Body of pancreas (tissue), 4 donors: ENCODE measurements at regions not wholly inside any gene's neighbourhood (a gene's known extent, or its start where the extent isn't known, plus 50 kb on each side); places are given as distances from the start of the nearest gene placed in this dataset.
"Not testable (repeated sequence)": the region's sequence is repeated elsewhere in the genome, so short reads cannot be mapped to it uniquely, and the experiment has no call there.

ENCODE experiments used
- ATAC-seq: fragments of 150-250 bp; one replicate; pipeline ENCODE4 v1.9.1; 2016
- DNase-seq, 4 donors: peaks; one replicate each; pipeline ENCODE4 v3.0.0-alpha.2; 2019
- H3K27ac ChIP-seq, 4 donors: fragments of 200-600 bp; sonication (generic); 1 replicate in 3 of 4; 2 replicates in 1 of 4; pipeline versions ENCODE4 v1.5.1 to v1.6.1; 2016 to 2019; ENCODE audit warnings: mild to moderate bottlenecking in 1 of 4, mixed read lengths in 1 of 4, moderate library complexity in 1 of 4
- H3K27me3 ChIP-seq, 2 donors: fragments of 200-600 bp; sonication (generic); one replicate each; pipeline ENCODE4 v1.6.0; 2016; ENCODE audit warnings: mild to moderate bottlenecking in 1 of 2
- H3K36me3 ChIP-seq, 2 donors: fragments of 200-600 bp; sonication (generic); replicated peaks in 1 of 2; 2 replicates each; pipeline ENCODE4 v1.5.1; 2016; ENCODE audit warnings: low read depth in 2 of 2; ENCODE audit not compliant: insufficient read depth in 1 of 2
- H3K4me1 ChIP-seq: fragments of 200-600 bp; sonication (generic); one replicate; pipeline ENCODE4 v1.6.0; 2016
- H3K4me3 ChIP-seq, 2 donors: fragments of 200-600 bp; sonication (generic); 1 replicate in 1 of 2; 2 replicates in 1 of 2; pipeline ENCODE4 v1.5.1; 2016 to 2019
- H3K9me3 ChIP-seq, 3 donors: fragments of 200-600 bp; sonication (generic); 1 replicate in 2 of 3; 2 replicates in 1 of 3; pipeline ENCODE4 v1.5.1; 2016
- POLR2A ChIP-seq, 3 donors: fragments of 450-650 bp; IDR thresholded peaks; one replicate each; pipeline ENCODE4 v1.6.1; 2016; ENCODE audit warnings: antibody characterized with exemption in 3 of 3, mild to moderate bottlenecking in 2 of 3
- WGBS, 2 donors: methylation state at CpG; one replicate each; pipeline ENCODE4 v1.1.5; 2017; 5-methylcytosine and 5-hydroxymethylcytosine counted together
- intact Hi-C: fragments of 100-400 bp; cut with DNase I; formaldehyde crosslinking; loops from one replicate; pipeline ENCODE4 v1.15.1; 2023
- TF ChIP-seq, protein P1 (sequence below), 7 experiments: fragments of 450-650 bp in 4 of 7; fragments of 200-600 bp in 3 of 7; sonication (generic) in 3 of 7; IDR thresholded peaks; one replicate each; pipeline ENCODE4 v1.5.1; 2016 to 2019; ENCODE audit warnings: antibody characterized with exemption in 7 of 7

DNA sequence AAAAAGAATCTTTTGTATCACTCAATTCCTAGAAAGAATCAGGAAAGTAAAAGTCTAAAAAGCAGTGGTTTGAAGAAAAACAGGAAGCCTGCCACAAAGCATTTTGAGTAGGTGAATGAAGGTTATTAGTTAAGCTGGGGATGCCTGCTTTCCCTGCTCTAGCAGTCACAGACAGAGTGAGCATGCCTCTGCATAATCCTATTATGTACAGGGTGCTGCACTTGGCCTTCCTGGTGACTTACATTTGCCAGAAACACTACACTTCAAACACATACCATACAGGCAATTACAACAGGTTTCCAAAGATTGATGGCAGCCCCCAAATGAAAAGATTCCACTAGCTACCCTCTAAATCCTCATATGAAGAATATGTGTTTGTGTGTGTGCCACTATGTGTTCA, 130.8 kb downstream of the TPBG start:
- no peak overlapping the region for H3K27ac ChIP-seq
- no peaks in the 10 kb centered on the region for H3K36me3 ChIP-seq
- H3K27me3 ChIP-seq, result no peaks in the 10 kb centered on the region
- no peak overlapping the region for H3K4me3 ChIP-seq
- TF ChIP-seq, protein P1, sequence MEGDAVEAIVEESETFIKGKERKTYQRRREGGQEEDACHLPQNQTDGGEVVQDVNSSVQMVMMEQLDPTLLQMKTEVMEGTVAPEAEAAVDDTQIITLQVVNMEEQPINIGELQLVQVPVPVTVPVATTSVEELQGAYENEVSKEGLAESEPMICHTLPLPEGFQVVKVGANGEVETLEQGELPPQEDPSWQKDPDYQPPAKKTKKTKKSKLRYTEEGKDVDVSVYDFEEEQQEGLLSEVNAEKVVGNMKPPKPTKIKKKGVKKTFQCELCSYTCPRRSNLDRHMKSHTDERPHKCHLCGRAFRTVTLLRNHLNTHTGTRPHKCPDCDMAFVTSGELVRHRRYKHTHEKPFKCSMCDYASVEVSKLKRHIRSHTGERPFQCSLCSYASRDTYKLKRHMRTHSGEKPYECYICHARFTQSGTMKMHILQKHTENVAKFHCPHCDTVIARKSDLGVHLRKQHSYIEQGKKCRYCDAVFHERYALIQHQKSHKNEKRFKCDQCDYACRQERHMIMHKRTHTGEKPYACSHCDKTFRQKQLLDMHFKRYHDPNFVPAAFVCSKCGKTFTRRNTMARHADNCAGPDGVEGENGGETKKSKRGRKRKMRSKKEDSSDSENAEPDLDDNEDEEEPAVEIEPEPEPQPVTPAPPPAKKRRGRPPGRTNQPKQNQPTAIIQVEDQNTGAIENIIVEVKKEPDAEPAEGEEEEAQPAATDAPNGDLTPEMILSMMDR (IDR thresholded peaks at IDR 0.05), result no peak
- TF ChIP-seq POLR2A (IDR thresholded peaks at IDR 0.05), result no peak
- intact Hi-C loops, result no loop called here
- no peaks in the 10 kb centered on the region for H3K4me1 ChIP-seq
- DNase-seq, result no peak
- ATAC-seq, result no peak
- peaks cover 0 to 15% (median 0%) of the 10 kb centered on the region in 3 donors for H3K9me3 ChIP-seq

DNA sequence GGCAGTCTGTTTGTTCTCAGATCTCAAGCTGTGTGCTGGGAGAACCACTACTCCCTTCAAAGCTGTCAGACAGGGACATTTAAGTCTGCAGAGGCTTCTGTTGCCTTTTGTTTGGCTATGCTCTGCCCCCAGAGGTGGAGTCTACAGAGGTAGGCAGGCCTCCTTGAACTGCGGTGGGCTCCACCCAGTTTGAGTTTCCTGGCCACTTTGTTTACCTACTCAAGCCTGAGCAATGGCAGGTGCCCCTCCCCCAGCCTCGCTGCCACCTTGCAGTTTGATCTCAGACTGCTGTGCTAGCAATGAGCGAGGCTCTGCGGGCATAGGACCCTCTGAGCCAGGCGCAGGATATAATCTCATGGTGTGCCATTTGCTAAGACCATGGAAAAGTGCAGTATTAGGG, 138.3 kb downstream of the TPBG start:
- H3K27ac ChIP-seq, H3K36me3 ChIP-seq, H3K4me3 ChIP-seq, ATAC-seq, intact Hi-C loops, H3K27me3 ChIP-seq, H3K4me1 ChIP-seq, H3K9me3 ChIP-seq, DNase-seq: not testable (repeated sequence)
- 65 to 72% methylated on average over 5 of the region's 5 CpGs for WGBS, 2 donors

DNA sequence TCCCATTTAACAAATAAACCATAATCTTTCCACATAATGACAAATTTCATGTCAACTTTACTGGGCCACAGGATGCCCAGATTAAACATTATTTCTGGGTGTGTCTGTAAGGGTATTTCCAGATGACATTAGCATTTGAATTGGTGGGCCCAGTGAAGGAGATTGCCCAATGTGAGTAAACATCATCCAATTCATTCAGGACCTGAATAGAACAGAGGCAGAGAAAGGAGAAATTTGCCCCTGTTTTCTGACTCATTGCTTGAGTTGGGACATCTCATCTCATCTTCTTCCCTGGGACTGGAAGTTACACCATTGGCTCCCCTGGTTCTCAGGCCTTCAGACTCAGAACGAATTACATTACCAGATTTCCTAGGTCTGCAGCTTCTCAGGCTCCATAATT, 142.9 kb downstream of the TPBG start:
- H3K9me3 ChIP-seq, result no peaks in the 10 kb centered on the region
- H3K27me3 ChIP-seq, result no peaks in the 10 kb centered on the region
- TF ChIP-seq, protein P1 (IDR thresholded peaks at IDR 0.05), result no peak
- no peak for TF ChIP-seq POLR2A (IDR thresholded peaks at IDR 0.05)
- H3K4me1 ChIP-seq, result no peaks in the 10 kb centered on the region
- H3K4me3 ChIP-seq, result no peak overlapping the region
- no peaks in the 10 kb centered on the region for H3K36me3 ChIP-seq
- intact Hi-C loops, result no loop called here
- no peak overlapping the region for H3K27ac ChIP-seq
- DNase-seq (no peak), ATAC-seq (no peak)
- WGBS, 2 donors, result 32 to 55% methylated on average over 1 of the region's 1 CpG

DNA sequence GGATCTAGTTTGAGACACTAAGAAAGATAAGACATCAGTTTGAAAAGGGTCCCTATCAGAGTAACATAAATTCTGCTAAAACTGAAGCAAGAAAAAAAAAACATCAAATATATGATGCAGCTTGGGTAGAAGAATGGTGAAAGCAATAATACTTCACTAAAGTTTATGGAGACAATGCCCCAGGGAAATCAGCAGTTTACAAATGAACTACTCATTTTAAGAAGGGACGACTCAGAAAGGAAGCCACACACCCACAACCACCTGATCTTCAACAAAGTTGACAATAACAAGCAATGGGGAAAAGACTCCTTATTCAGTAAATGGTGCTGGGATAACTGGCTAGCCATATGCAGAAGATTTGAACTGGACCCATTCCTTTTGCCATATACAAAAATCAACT, 143.5 kb downstream of the TPBG start:
- 17 to 34% methylated on average over 1 of the region's 1 CpG for WGBS, 2 donors

DNA sequence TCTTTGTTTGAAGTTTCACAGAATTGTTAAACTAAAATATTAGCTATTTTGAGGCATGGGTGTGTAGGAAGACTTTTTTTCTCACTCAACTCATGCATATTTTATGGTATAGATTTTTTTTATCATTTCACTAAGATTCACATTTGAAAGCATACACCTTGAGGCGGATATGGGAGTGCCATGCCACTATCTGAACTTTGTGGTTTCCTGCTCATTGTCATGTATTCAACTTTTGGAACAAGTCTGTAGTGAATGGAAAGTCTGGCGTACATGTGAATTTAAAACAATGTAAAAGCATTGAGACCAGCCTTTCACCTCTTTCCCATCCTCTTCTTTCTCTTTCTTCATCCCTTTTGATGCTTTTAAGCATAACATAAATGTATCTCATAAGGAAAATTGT, 147.9 kb downstream of the TPBG start:
- Histone ChIP-seq H3K27me3 (no peaks in the 10 kb centered on the region), H3K9me3 (no peaks in the 10 kb centered on the region), H3K4me1 (no peaks in the 10 kb centered on the region), H3K4me3 (no peak overlapping the region), H3K36me3 (no peaks in the 10 kb centered on the region), H3K27ac (no peak overlapping the region)
- no peak for ATAC-seq
- 66 to 74% methylated on average over 2 of the region's 2 CpGs for WGBS, 2 donors
- TF ChIP-seq, protein P1 (IDR thresholded peaks at IDR 0.05), result no peak
- no peak for TF ChIP-seq POLR2A (IDR thresholded peaks at IDR 0.05)
- no peak for DNase-seq
- intact Hi-C loops, result no loop called here

More for the DNA sequence above, 143.5 kb downstream of the TPBG start:
- intact Hi-C loops, result no loop called here
- DNase-seq (no peak), ATAC-seq (no peak)
- Histone ChIP-seq H3K9me3 (no peaks in the 10 kb centered on the region), H3K27me3 (no peaks in the 10 kb centered on the region), H3K4me1 (no peaks in the 10 kb centered on the region), H3K36me3 (no peaks in the 10 kb centered on the region), H3K4me3 (no peak overlapping the region), H3K27ac (no peak overlapping the region)
- TF ChIP-seq, protein P1 (IDR thresholded peaks at IDR 0.05), result no peak
- TF ChIP-seq POLR2A (IDR thresholded peaks at IDR 0.05), result no peak

DNA sequence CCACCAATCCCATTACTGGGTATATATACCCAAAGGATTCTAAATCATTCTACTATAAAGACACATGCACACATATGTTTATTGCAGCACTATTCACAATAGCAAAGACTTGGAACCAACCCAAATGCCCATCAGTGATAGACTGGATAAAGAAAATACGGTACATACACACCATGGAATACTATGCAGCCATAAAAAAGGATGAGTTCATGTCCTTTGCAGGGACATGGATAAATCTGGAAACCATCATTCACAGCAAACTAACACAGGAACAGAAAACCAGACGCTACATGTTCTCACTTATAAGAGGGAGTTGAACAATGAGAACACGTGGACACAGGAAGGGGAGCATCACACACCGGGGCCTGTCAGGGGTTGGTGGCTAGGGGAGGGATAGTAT, 154.3 kb downstream of the TPBG start:
- H3K27ac ChIP-seq, ATAC-seq, intact Hi-C loops, H3K4me3 ChIP-seq, DNase-seq, H3K4me1 ChIP-seq, H3K9me3 ChIP-seq, H3K36me3 ChIP-seq, H3K27me3 ChIP-seq: not testable (repeated sequence)
- WGBS, 2 donors, result 74 to 75% methylated on average over 4 of the region's 4 CpGs
